Fibroblast of peridontal ligament (primary cell): ENCODE measurements at regions not wholly inside any gene's neighbourhood (a gene's known extent, or its start where the extent isn't known, plus 50 kb on each side); places are given as distances from the start of the nearest gene placed in this dataset.

ENCODE experiments used
- DNase-seq: peaks from one replicate; pipeline ENCODE4 v3.0.0-alpha.2; 2010; ENCODE audit errors: extremely low read depth

GRCh38 chr2:195606179-195606578 is 50.8 kb upstream of the SLC39A10 start:
- no peak for DNase-seq

- no peak for DNase-seq
These were observed 52.3 kb upstream of the SLC39A10 start for GRCh38 chr2:195604706-195605105.

GRCh38 chr2:195603998-195604397 is 53.0 kb upstream of the SLC39A10 start:
- DNase-seq: no peak

- DNase-seq: no peak
These were observed 53.6 kb upstream of the SLC39A10 start for GRCh38 chr2:195603408-195603807.

- no peak for DNase-seq
These were observed 54.3 kb upstream of the SLC39A10 start for GRCh38 chr2:195602687-195603086.

- DNase-seq: peak; percentile 14
These were observed 55.7 kb upstream of the SLC39A10 start for GRCh38 chr2:195601361-195601760.

GRCh38 chr2:195600778-195601177 is 56.2 kb upstream of the SLC39A10 start:
- no peak for DNase-seq

GRCh38 chr2:195596840-195597239 is 60.2 kb upstream of the SLC39A10 start:
- DNase-seq: no peak

- DNase-seq: no peak
These were observed 61.2 kb upstream of the SLC39A10 start for GRCh38 chr2:195595825-195596224.

GRCh38 chr2:195594919-195595694 is 61.9 kb upstream of the SLC39A10 start:
- DNase-seq: no peak

GRCh38 chr2:195594248-195594647 is 62.8 kb upstream of the SLC39A10 start:
- no peak for DNase-seq

- DNase-seq: no peak
These were observed 64.9 kb upstream of the SLC39A10 start for GRCh38 chr2:195592105-195592504.

- DNase-seq: no peak
These were observed 66.2 kb upstream of the SLC39A10 start for GRCh38 chr2:195590861-195591205.

GRCh38 chr2:195590199-195590860 is 66.7 kb upstream of the SLC39A10 start:
- no peak for DNase-seq

- DNase-seq: no peak
These were observed 69.1 kb upstream of the SLC39A10 start for GRCh38 chr2:195587966-195588365.

GRCh38 chr2:195586062-195586714 is 70.8 kb upstream of the SLC39A10 start:
- DNase-seq: no peak

GRCh38 chr2:195582188-195582587 is 74.8 kb upstream of the SLC39A10 start:
- no peak for DNase-seq

GRCh38 chr2:195579776-195580555 is 77.1 kb upstream of the SLC39A10 start:
- no peak for DNase-seq

- DNase-seq: peak; percentile 97
These were observed 81.1 kb upstream of the SLC39A10 start for GRCh38 chr2:195575879-195576401.

- peak; percentile 43 for DNase-seq
These were observed 82.0 kb upstream of the SLC39A10 start for GRCh38 chr2:195575016-195575415.

GRCh38 chr2:195574312-195574711 is 82.7 kb upstream of the SLC39A10 start:
- DNase-seq: no peak
